ENCODE measurements at regions not wholly inside any gene's neighbourhood (a gene's known extent, or its start where the extent isn't known, plus 50 kb on each side); places are given as distances from the start of the nearest gene placed in this dataset.

DNA sequence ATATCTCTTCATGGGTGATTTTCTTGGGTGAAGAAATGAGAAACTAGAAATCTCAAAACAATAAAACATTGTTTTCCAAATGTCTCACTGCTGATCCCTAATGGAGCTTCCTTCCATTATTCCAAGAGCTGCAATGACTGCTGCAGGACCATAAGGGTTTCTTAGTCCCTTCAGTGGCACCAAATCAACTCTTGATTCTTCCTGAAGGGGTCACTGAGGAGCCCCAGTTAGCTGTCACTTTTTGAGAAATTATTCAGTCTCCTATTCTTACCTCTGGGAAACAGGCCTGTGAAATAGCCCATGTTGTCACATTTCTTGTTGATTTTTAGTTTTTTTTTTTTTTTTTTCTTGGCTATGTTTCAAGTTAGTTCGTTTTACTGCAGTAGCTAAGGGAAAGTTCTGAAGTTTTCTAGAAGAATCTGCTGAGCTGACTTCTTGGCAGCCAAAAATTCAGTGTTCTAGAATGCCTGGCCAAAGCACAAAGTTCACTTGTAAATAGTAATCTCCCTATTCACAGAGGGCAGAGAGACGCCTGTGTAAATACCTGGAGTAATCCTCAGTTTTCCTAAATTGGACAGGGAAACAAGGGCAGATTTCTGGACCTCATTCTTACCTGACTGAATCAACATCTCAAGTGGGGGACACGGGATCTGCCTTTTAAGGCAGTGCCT, 480.0 kb downstream of the RIT2 start:
- no peaks in the 10 kb centered on the region for H3K23me2 ChIP-seq (ENCODE audit: insufficient read length, low read depth, low read length, poor library complexity, severe bottlenecking)
- Mint-ChIP-seq H3K36me3 (ENCODE audit: insufficient read depth in 1 of 3, low read depth in 3 of 3) (peaks cover 0 to 2% (median 0%) of the 10 kb centered on the region in 3 experiments; a peak in 2 of 7 replicates), H3K27ac (no peak overlapping the region), H3K4me3 (no peak overlapping the region), H3K27me3 (ENCODE audit: low read depth) (no peaks in the 10 kb centered on the region), H3K4me1 (peaks cover 17 to 24% of the 10 kb centered on the region in 2 experiments), H3K9me3 (no peaks in the 10 kb centered on the region; a peak in 2 of 5 replicates)
- no peaks in the 10 kb centered on the region for H3K79me1 ChIP-seq (ENCODE audit: insufficient read depth, low read depth, low read length, poor library complexity, severe bottlenecking)
- TF ChIP-seq CTCF (conservative IDR thresholded peaks at IDR 0.05) = peak; percentile 64; the same call in 2 of the 3 replicates
- H3K27ac ChIP-seq (ENCODE audit: insufficient read length, low read depth, low read length) = no peak overlapping the region
- no peak overlapping the region for H2BK5ac ChIP-seq (ENCODE audit: insufficient read length, low read length)
- no peaks in the 10 kb centered on the region for H3K4me1 ChIP-seq (ENCODE audit: insufficient read depth, low read length)
- H2BK15ac ChIP-seq (ENCODE audit: low read depth, low read length) = no peak overlapping the region
- H2AK5ac ChIP-seq (ENCODE audit: insufficient read length, low read length) = no peak overlapping the region
- DNase-seq = peak; percentile 32
- H4K5ac ChIP-seq (ENCODE audit: insufficient read length, low read depth, low read length) = no peak overlapping the region
- no peak overlapping the region for H3K4me2 ChIP-seq (ENCODE audit: insufficient read depth, insufficient read length, low read length)
- no peak overlapping the region for H2BK120ac ChIP-seq (ENCODE audit: low read depth, low read length, poor library complexity, severe bottlenecking)
- H3K9me3 ChIP-seq (ENCODE audit: control insufficient read depth, low read depth, low read length) = no peaks in the 10 kb centered on the region
- no peak overlapping the region for H2BK12ac ChIP-seq (ENCODE audit: insufficient read length, low read depth, low read length)
- no peaks in the 10 kb centered on the region for H3K79me2 ChIP-seq (ENCODE audit: insufficient read depth, low read length)
- H3K14ac ChIP-seq (ENCODE audit: insufficient read depth, low read length) = no peak overlapping the region
- H3T11ph ChIP-seq (ENCODE audit: low read length) = no peak overlapping the region
- H3K9ac ChIP-seq (ENCODE audit: extremely low read depth, insufficient read length, low read length) = no peak overlapping the region
- no peaks in the 10 kb centered on the region for H3K27me3 ChIP-seq (ENCODE audit: insufficient read depth, low read length)
- WGBS (ENCODE audit: extremely low coverage, insufficient read length, low lambda C conversion rate) = no CpG with 5 or more reads among the region's 3 CpGs
- no peak overlapping the region for H2BK20ac ChIP-seq (ENCODE audit: low read depth, low read length, poor library complexity, severe bottlenecking)
- no peak overlapping the region for H2AFZ ChIP-seq (ENCODE audit: low read length)
- H4K91ac ChIP-seq (ENCODE audit: insufficient read length, low read depth, low read length) = no peak overlapping the region
- no peaks in the 10 kb centered on the region for H4K20me1 ChIP-seq (ENCODE audit: control insufficient read depth, insufficient read depth, insufficient read length)
- H4K8ac ChIP-seq (replicated peaks; ENCODE audit: insufficient read length, low read depth, low read length) = no peak overlapping the region
- H3K56ac ChIP-seq (ENCODE audit: insufficient read length, low read depth, low read length) = no peak overlapping the region
- no peak overlapping the region for H3K23ac ChIP-seq (ENCODE audit: insufficient read length, low read depth, low read length)
- H3K18ac ChIP-seq (ENCODE audit: insufficient read length, low read depth, low read length) = no peak overlapping the region
- no peak overlapping the region for H3K4ac ChIP-seq (ENCODE audit: low read depth, low read length)
